ENCODE measurements at regions not wholly inside any gene's neighbourhood (a gene's known extent, or its start where the extent isn't known, plus 50 kb on each side); places are given as distances from the start of the nearest gene placed in this dataset.

- Mint-ChIP-seq H3K27ac (ENCODE audit: unreplicated experiment) (no peak overlapping the region), H3K4me3 (no peak overlapping the region), H3K36me3 (ENCODE audit: low read depth) (no peaks in the 10 kb centered on the region), H3K4me1 (no peaks in the 10 kb centered on the region), H3K9me3 (peaks cover 4% of the 10 kb centered on the region), H3K27me3 (ENCODE audit: low read depth) (no peaks in the 10 kb centered on the region)
- TF ChIP-seq CTCF (conservative IDR thresholded peaks at IDR 0.05): no peak
- no peak for DNase-seq (ENCODE audit: low read depth, low spot score)
Observed at GRCh38 chr3:5735896-5736295, 548.4 kb downstream of the EDEM1 start.

- Mint-ChIP-seq H3K27ac (ENCODE audit: unreplicated experiment) (no peak overlapping the region), H3K27me3 (ENCODE audit: low read depth) (peaks cover 3% of the 10 kb centered on the region), H3K9me3 (peaks cover 4% of the 10 kb centered on the region), H3K36me3 (ENCODE audit: low read depth) (no peaks in the 10 kb centered on the region), H3K4me1 (no peaks in the 10 kb centered on the region), H3K4me3 (no peak overlapping the region)
- TF ChIP-seq CTCF (conservative IDR thresholded peaks at IDR 0.05): no peak
- DNase-seq (ENCODE audit: low read depth, low spot score): no peak
Observed at GRCh38 chr3:5739299-5739935, 551.9 kb downstream of the EDEM1 start.

- no peak for TF ChIP-seq CTCF (conservative IDR thresholded peaks at IDR 0.05)
- peaks cover 4% of the 10 kb centered on the region for H3K9me3 Mint-ChIP-seq
- H3K36me3 Mint-ChIP-seq (ENCODE audit: low read depth): no peaks in the 10 kb centered on the region
- H3K27me3 Mint-ChIP-seq (ENCODE audit: low read depth): peaks cover 3% of the 10 kb centered on the region
- H3K27ac Mint-ChIP-seq (ENCODE audit: unreplicated experiment): no peak overlapping the region
- H3K4me3 Mint-ChIP-seq: no peak overlapping the region
- no peaks in the 10 kb centered on the region for H3K4me1 Mint-ChIP-seq
- DNase-seq (ENCODE audit: low read depth, low spot score): no peak
Observed at GRCh38 chr3:5739949-5740348, 552.4 kb downstream of the EDEM1 start.

- Mint-ChIP-seq H3K4me3 (no peak overlapping the region), H3K4me1 (no peaks in the 10 kb centered on the region)
Observed at GRCh38 chr3:5741017-5741416, 553.5 kb downstream of the EDEM1 start.

GRCh38 chr3:5750091-5750490, 562.6 kb downstream of the EDEM1 start:
- H3K27ac Mint-ChIP-seq (ENCODE audit: unreplicated experiment): no peak overlapping the region
- peaks cover 5% of the 10 kb centered on the region for H3K4me1 Mint-ChIP-seq
- peaks cover 3% of the 10 kb centered on the region for H3K9me3 Mint-ChIP-seq
- H3K4me3 Mint-ChIP-seq: no peak overlapping the region
- no peaks in the 10 kb centered on the region for H3K36me3 Mint-ChIP-seq (ENCODE audit: low read depth)
- TF ChIP-seq CTCF (conservative IDR thresholded peaks at IDR 0.05): no peak
- DNase-seq (ENCODE audit: low read depth, low spot score): no peak
- peaks cover 12% of the 10 kb centered on the region for H3K27me3 Mint-ChIP-seq (ENCODE audit: low read depth)

More at GRCh38 chr3:5741017-5741416, 553.5 kb downstream of the EDEM1 start:
- Mint-ChIP-seq H3K9me3 (peaks cover 4% of the 10 kb centered on the region), H3K27ac (ENCODE audit: unreplicated experiment) (no peak overlapping the region), H3K27me3 (ENCODE audit: low read depth) (peaks cover 3% of the 10 kb centered on the region), H3K36me3 (ENCODE audit: low read depth) (no peaks in the 10 kb centered on the region)
- no peak for TF ChIP-seq CTCF (conservative IDR thresholded peaks at IDR 0.05)
- no peak for DNase-seq (ENCODE audit: low read depth, low spot score)

Measured in neural crest cell (in vitro differentiated cells).